NCI-H2196 (cell line): ENCODE measurements at regions not wholly inside any gene's neighbourhood (a gene's known extent, or its start where the extent isn't known, plus 50 kb on each side); places are given as distances from the start of the nearest gene placed in this dataset.
"Not testable (repeated sequence)": the region's sequence is repeated elsewhere in the genome, so short reads cannot be mapped to it uniquely, and the experiment has no call there.

ENCODE experiments used
- DNase-seq: peaks from one replicate; lab custom pipeline; 2025; ENCODE audit not compliant: unreplicated experiment; lab: John Stamatoyannopoulos, UW

GRCh38 chr4:14920759-14921320 lies 81.4 kb upstream of the CPEB2 start:
- DNase-seq: no peak

- DNase-seq: not testable (repeated sequence)
Measured at GRCh38 chr4:14921781-14922180, 80.5 kb upstream of the CPEB2 start.

GRCh38 chr4:14924076-14924811 lies 78.0 kb upstream of the CPEB2 start:
- no peak for DNase-seq

- no peak for DNase-seq
Measured at GRCh38 chr4:14924812-14925344, 77.4 kb upstream of the CPEB2 start.

GRCh38 chr4:14925471-14925870 lies 76.8 kb upstream of the CPEB2 start:
- no peak for DNase-seq

- DNase-seq: no peak
Measured at GRCh38 chr4:14926368-14926767, 75.9 kb upstream of the CPEB2 start.

- DNase-seq: no peak
Measured at GRCh38 chr4:14928035-14928434, 74.2 kb upstream of the CPEB2 start.

- DNase-seq: no peak
Measured at GRCh38 chr4:14929669-14930068, 72.6 kb upstream of the CPEB2 start.

GRCh38 chr4:14934704-14935390 lies 67.4 kb upstream of the CPEB2 start:
- DNase-seq: no peak

- no peak for DNase-seq
Measured at GRCh38 chr4:14943749-14944148, 58.5 kb upstream of the CPEB2 start.

GRCh38 chr4:14952352-14952751 lies 49.9 kb upstream of the CPEB2 start:
- DNase-seq: no peak
